Astrocyte (in vitro differentiated cells and primary cell): ENCODE measurements at regions not wholly inside any gene's neighbourhood (a gene's known extent, or its start where the extent isn't known, plus 50 kb on each side); places are given as distances from the start of the nearest gene placed in this dataset.

ENCODE experiments used
- DNase-seq: peaks from one replicate; pipeline ENCODE4 v3.0.0-alpha.2; 2010; ENCODE audit warnings: low read depth
- FAIRE-seq: peaks from 2 replicates; lab custom pipeline; 2011; peaks lifted over from hg19 to GRCh38; lab: Jason Lieb, UNC
- H2AFZ ChIP-seq: 2 replicates; pipeline ENCODE4 v1.6.0; 2012; ENCODE audit warnings: low read depth, low read length, inconsistent platforms
- H3K27ac ChIP-seq: 2 replicates; pipeline ENCODE4 v1.5.1; 2011; ENCODE audit warnings: low read depth, low read length, inconsistent platforms
- H3K27me3 ChIP-seq: 2 replicates; pipeline ENCODE4 v1.6.0; 2011; ENCODE audit warnings: low read length, inconsistent platforms; ENCODE audit not compliant: insufficient read depth
- H3K36me3 ChIP-seq: 2 replicates; pipeline ENCODE4 v1.5.1; 2011; ENCODE audit warnings: low read length, inconsistent platforms; ENCODE audit not compliant: insufficient read depth
- H3K4me1 ChIP-seq: 2 replicates; pipeline ENCODE4 v1.5.1; 2011; ENCODE audit warnings: low read length, inconsistent platforms; ENCODE audit not compliant: insufficient read depth
- H3K4me2 ChIP-seq: 2 replicates; pipeline ENCODE4 v1.6.0; 2012; ENCODE audit warnings: low read length, inconsistent platforms
- H3K4me3 ChIP-seq: 2 replicates; pipeline ENCODE4 v1.5.1; 2011; ENCODE audit warnings: low read depth, mild to moderate bottlenecking, low read length, inconsistent platforms; ENCODE audit not compliant: insufficient read depth
- H3K79me2 ChIP-seq: 2 replicates; pipeline ENCODE4 v1.6.0; 2012; ENCODE audit warnings: mild to moderate bottlenecking, low read length, inconsistent platforms; ENCODE audit not compliant: insufficient read depth
- H3K9ac ChIP-seq: 2 replicates; pipeline ENCODE4 v1.6.0; 2012; ENCODE audit warnings: mild to moderate bottlenecking, low read length, inconsistent platforms
- H3K9me3 ChIP-seq: 2 replicates; pipeline ENCODE4 v1.5.1; 2012; ENCODE audit warnings: low read depth, mild to moderate bottlenecking, low read length, inconsistent platforms; ENCODE audit not compliant: insufficient read depth
- H4K20me1 ChIP-seq: 2 replicates; pipeline ENCODE4 v1.6.0; 2012; ENCODE audit warnings: low read length, inconsistent platforms; ENCODE audit not compliant: insufficient read depth
- H3K27ac Mint-ChIP-seq: one replicate; pipeline ENCODE4 v1.8.0; 2021; ENCODE audit warnings: mild to moderate bottlenecking, mixed read lengths; ENCODE audit not compliant: unreplicated experiment
- H3K27me3 Mint-ChIP-seq: one replicate; pipeline ENCODE4 v1.8.0; 2021; ENCODE audit warnings: low read depth, mixed read lengths; ENCODE audit not compliant: unreplicated experiment
- H3K36me3 Mint-ChIP-seq: one replicate; pipeline ENCODE4 v1.8.0; 2021; ENCODE audit warnings: low read depth, mixed read lengths; ENCODE audit not compliant: unreplicated experiment
- H3K4me1 Mint-ChIP-seq: one replicate; pipeline ENCODE4 v1.8.0; 2021; ENCODE audit warnings: low read depth, mixed read lengths; ENCODE audit not compliant: unreplicated experiment
- H3K4me3 Mint-ChIP-seq: one replicate; pipeline ENCODE4 v1.8.0; 2021; ENCODE audit warnings: mild to moderate bottlenecking, moderate library complexity, mixed read lengths; ENCODE audit not compliant: unreplicated experiment
- H3K9me3 Mint-ChIP-seq: one replicate; pipeline ENCODE4 v1.8.0; 2021; ENCODE audit warnings: mild to moderate bottlenecking, mixed read lengths; ENCODE audit not compliant: unreplicated experiment
- CTCF ChIP-seq: IDR thresholded peaks from 2 replicates; pipeline ENCODE4 v1.5.1; 2011; ENCODE audit warnings: low read depth, mild to moderate bottlenecking, inconsistent platforms, low read length, moderate library complexity; ENCODE audit not compliant: insufficient read depth
- EZH2 ChIP-seq: IDR thresholded peaks from 2 replicates; pipeline ENCODE4 v1.6.1; 2012; ENCODE audit warnings: mild to moderate bottlenecking, low read length, inconsistent platforms; ENCODE audit not compliant: insufficient read depth

- Histone ChIP-seq H3K4me3 (no peak overlapping the region), H3K9ac (no peak overlapping the region), H3K4me2 (no peak overlapping the region), H3K9me3 (no peaks in the 10 kb centered on the region), H4K20me1 (no peaks in the 10 kb centered on the region), H3K27ac (no peak overlapping the region), H2AFZ (no peak overlapping the region), H3K4me1 (no peaks in the 10 kb centered on the region), H3K79me2 (no peaks in the 10 kb centered on the region), H3K36me3 (no peaks in the 10 kb centered on the region), H3K27me3 (no peaks in the 10 kb centered on the region)
- H3K36me3 Mint-ChIP-seq: no peaks in the 10 kb centered on the region
- H3K27ac Mint-ChIP-seq: no peak overlapping the region
- no peaks in the 10 kb centered on the region for H3K4me1 Mint-ChIP-seq
- no peaks in the 10 kb centered on the region for H3K27me3 Mint-ChIP-seq
- no peak for TF ChIP-seq CTCF
- no peak overlapping the region for H3K4me3 Mint-ChIP-seq
- no peak for DNase-seq
- FAIRE-seq: no peak
- peaks cover 4% of the 10 kb centered on the region for H3K9me3 Mint-ChIP-seq
These were observed 1230.1 kb upstream of the CDH2 start for GRCh38 chr18:29406996-29407395.

DNA sequence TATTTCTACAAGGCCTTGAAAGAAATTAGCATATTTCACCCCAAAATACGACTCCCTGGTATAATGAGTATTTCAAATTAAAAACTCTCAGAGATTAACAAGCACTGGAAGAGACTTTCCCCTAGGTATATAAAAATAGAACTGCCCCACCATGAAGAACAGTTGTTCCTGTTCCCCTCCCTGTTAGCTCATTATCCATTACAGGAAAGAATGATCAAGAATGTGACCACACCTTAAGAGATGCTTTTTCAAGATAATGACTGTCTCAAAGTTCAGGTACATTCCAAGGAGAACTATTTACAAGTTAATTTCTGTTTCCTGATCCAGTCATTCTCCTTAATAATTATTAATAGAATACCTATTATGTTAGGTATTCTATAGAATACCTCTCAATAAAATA is 1220.6 kb upstream of the CDH2 start:
- no peak overlapping the region for H3K4me3 ChIP-seq
- no peaks in the 10 kb centered on the region for H3K79me2 ChIP-seq
- no peaks in the 10 kb centered on the region for H4K20me1 ChIP-seq
- TF ChIP-seq EZH2 (no peak), CTCF (no peak)
- no peak overlapping the region for H3K9ac ChIP-seq
- Mint-ChIP-seq H3K27me3 (no peaks in the 10 kb centered on the region), H3K36me3 (no peaks in the 10 kb centered on the region), H3K4me3 (no peak overlapping the region), H3K27ac (no peak overlapping the region), H3K9me3 (peaks cover 2% of the 10 kb centered on the region), H3K4me1 (no peaks in the 10 kb centered on the region)
- H3K4me2 ChIP-seq: no peak overlapping the region
- H3K36me3 ChIP-seq: no peaks in the 10 kb centered on the region
- no peaks in the 10 kb centered on the region for H3K4me1 ChIP-seq
- H3K27ac ChIP-seq: no peak overlapping the region
- no peaks in the 10 kb centered on the region for H3K27me3 ChIP-seq
- no peak overlapping the region for H2AFZ ChIP-seq
- FAIRE-seq (no peak), DNase-seq (no peak)
- no peaks in the 10 kb centered on the region for H3K9me3 ChIP-seq

- Histone ChIP-seq H3K9me3 (no peaks in the 10 kb centered on the region), H3K79me2 (no peaks in the 10 kb centered on the region), H3K4me3 (no peak overlapping the region), H3K4me2 (no peak overlapping the region), H3K27me3 (no peaks in the 10 kb centered on the region), H2AFZ (no peak overlapping the region), H3K9ac (no peak overlapping the region), H3K36me3 (no peaks in the 10 kb centered on the region), H4K20me1 (no peaks in the 10 kb centered on the region), H3K27ac (no peak overlapping the region), H3K4me1 (no peaks in the 10 kb centered on the region)
- peak; percentile 65 for DNase-seq
- FAIRE-seq: no peak
- H3K4me1 Mint-ChIP-seq: peaks cover 3% of the 10 kb centered on the region
- no peak overlapping the region for H3K4me3 Mint-ChIP-seq
- no peak overlapping the region for H3K27ac Mint-ChIP-seq
- no peaks in the 10 kb centered on the region for H3K27me3 Mint-ChIP-seq
- no peaks in the 10 kb centered on the region for H3K36me3 Mint-ChIP-seq
- no peaks in the 10 kb centered on the region for H3K9me3 Mint-ChIP-seq
- TF ChIP-seq CTCF (no peak), EZH2 (no peak)
These were observed 1206.7 kb upstream of the CDH2 start for GRCh38 chr18:29383311-29384273.
